ENCODE measurements at regions not wholly inside any gene's neighbourhood (a gene's known extent, or its start where the extent isn't known, plus 50 kb on each side); places are given as distances from the start of the nearest gene placed in this dataset.

DNA sequence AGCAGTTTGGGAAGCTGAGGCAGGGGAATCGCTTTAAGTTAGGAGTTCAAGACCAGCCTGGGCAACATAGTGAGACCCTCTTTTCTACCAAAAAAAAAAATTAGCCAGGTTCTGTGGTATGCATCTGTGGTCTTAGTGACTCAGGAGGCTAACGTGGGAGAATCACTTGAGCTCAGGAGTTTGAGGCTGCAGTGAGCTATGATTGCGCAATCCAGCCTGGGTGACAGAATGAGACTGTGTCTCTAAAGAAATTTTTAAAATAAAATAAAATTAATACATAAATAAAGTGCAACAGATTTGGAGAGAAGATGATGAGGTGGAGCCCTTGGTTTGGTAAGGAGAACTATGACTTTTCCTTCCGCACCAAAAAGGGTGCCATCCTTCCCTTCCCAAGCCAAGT lies 436.9 kb downstream of the NLGN4X start:
- TF ChIP-seq POLR2A (IDR thresholded peaks at IDR 0.05; ENCODE audit: low read length) (no peak), GATA1 (IDR thresholded peaks at IDR 0.05; ENCODE audit: low read depth, low read length) (no peak)

Data from erythroblast (primary cell).